DND-41 (cell line): ENCODE measurements at regions not wholly inside any gene's neighbourhood (a gene's known extent, or its start where the extent isn't known, plus 50 kb on each side); places are given as distances from the start of the nearest gene placed in this dataset.

Experiments used
- EZH2 ChIP-seq: IDR thresholded peaks from 3 replicates; pipeline ENCODE4 v1.6.1; 2012; ENCODE audit warnings: borderline replicate concordance, low read depth, mild to moderate bottlenecking, moderate library complexity, low read length, inconsistent platforms; ENCODE audit not compliant: severe bottlenecking
- TF ChIP-seq, protein P1 (sequence below): IDR thresholded peaks from 2 replicates; pipeline ENCODE4 v1.5.1; 2012; ENCODE audit warnings: borderline replicate concordance, low read length, moderate library complexity, mild to moderate bottlenecking; ENCODE audit not compliant: poor library complexity, severe bottlenecking; ENCODE audit errors: extremely low read depth

DNA sequence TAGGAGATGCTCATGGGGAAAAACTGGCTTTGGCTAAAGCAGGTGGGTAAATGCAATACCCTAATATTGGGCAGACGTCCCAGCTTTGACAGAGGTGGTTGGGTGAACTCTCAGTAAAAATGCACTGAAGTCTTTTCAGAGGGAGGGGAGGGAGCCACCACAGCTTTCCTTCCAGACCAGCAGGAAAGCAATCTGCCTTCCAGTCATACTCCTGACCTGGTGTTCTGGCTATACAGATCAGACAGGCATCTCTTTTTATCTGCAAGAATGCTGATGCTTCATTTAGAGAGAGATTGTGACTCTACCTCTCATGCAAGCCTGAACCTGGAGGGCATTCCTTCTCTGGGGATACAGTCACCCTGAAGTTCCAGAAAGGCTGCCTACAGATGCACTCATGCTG, 52.6 kb upstream of the ICA1 start:
- TF ChIP-seq, protein P1, sequence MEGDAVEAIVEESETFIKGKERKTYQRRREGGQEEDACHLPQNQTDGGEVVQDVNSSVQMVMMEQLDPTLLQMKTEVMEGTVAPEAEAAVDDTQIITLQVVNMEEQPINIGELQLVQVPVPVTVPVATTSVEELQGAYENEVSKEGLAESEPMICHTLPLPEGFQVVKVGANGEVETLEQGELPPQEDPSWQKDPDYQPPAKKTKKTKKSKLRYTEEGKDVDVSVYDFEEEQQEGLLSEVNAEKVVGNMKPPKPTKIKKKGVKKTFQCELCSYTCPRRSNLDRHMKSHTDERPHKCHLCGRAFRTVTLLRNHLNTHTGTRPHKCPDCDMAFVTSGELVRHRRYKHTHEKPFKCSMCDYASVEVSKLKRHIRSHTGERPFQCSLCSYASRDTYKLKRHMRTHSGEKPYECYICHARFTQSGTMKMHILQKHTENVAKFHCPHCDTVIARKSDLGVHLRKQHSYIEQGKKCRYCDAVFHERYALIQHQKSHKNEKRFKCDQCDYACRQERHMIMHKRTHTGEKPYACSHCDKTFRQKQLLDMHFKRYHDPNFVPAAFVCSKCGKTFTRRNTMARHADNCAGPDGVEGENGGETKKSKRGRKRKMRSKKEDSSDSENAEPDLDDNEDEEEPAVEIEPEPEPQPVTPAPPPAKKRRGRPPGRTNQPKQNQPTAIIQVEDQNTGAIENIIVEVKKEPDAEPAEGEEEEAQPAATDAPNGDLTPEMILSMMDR = no peak
- no peak for TF ChIP-seq EZH2
